ENCODE measurements at regions not wholly inside any gene's neighbourhood (a gene's known extent, or its start where the extent isn't known, plus 50 kb on each side); places are given as distances from the start of the nearest gene placed in this dataset.

DNA sequence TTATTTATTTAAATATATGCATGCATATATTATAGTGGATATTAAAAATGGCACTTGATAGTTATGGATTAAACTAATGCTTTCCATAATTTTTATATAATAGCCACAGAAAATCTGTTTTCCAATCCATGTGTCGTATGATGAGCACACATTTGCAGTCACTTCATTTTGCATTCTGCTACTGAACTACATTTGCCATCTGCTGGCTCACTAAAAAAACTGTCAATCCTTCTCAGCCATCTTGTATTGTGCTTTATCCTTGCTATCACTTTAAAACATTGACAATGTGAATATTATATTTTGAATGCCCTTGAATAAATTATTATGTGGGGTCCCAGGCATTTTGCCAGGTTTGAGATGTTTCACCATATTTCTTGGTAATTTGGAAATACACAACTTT is 586.6 kb downstream of the DNAH5 start:
- Histone ChIP-seq H3K23me2 (ENCODE audit: low read depth, low read length) (no peaks in the 10 kb centered on the region), H3K4me1 (replicated peaks in 1 of 4; ENCODE audit: control insufficient read depth in 3 of 4, insufficient read depth in 4 of 4, low read length in 3 of 4) (no peaks in the 10 kb centered on the region), H2BK15ac (ENCODE audit: low read length) (no peak overlapping the region), H3K27ac (ENCODE audit: low read depth, low read length) (no peak overlapping the region), H2BK20ac (ENCODE audit: low read length) (no peak overlapping the region), H3K18ac (ENCODE audit: extremely low read depth, low read length) (no peak overlapping the region), H3K23ac (ENCODE audit: insufficient read length) (no peak overlapping the region), H3K4me3 (ENCODE audit: extremely low read depth in 1 of 4, insufficient read depth in 2 of 4, low read depth in 3 of 4, low read length in 4 of 4) (no peak overlapping the region), H3K36me3 (ENCODE audit: control insufficient read depth in 2 of 4, insufficient read depth in 4 of 4, low read length in 3 of 4) (no peaks in the 10 kb centered on the region), H2BK120ac (replicated peaks; ENCODE audit: low read depth, low read length) (no peak overlapping the region), H3K56ac (replicated peaks; ENCODE audit: insufficient read length, low read depth, low read length) (no peak overlapping the region), H3K4me2 (ENCODE audit: insufficient read depth in 1 of 2, low read depth in 2 of 2, low read length in 2 of 2) (no peak overlapping the region), H3K79me1 (ENCODE audit: low read depth, low read length) (no peaks in the 10 kb centered on the region), H3K27me3 (replicated peaks in 1 of 4; ENCODE audit: control insufficient read depth in 3 of 4, extremely low read depth in 1 of 4, insufficient read depth in 3 of 4, low read length in 3 of 4) (no peaks in the 10 kb centered on the region), H2BK12ac (ENCODE audit: low read depth, low read length) (no peak overlapping the region), H3K79me2 (ENCODE audit: control insufficient read depth in 1 of 2, insufficient read depth in 2 of 2, low read length in 2 of 2) (no peaks in the 10 kb centered on the region), H2AK5ac (ENCODE audit: low read depth, low read length) (no peak overlapping the region), H2BK5ac (ENCODE audit: low read depth, low read length) (no peak overlapping the region), H3K9ac (replicated peaks in 1 of 4; ENCODE audit: extremely low read depth in 1 of 4, low read depth in 3 of 4, low read length in 3 of 4) (no peak overlapping the region), H4K8ac (ENCODE audit: extremely low read depth, insufficient read depth, low read length) (no peak overlapping the region), H3K14ac (ENCODE audit: insufficient read length) (no peak overlapping the region), H3K4ac (replicated peaks; ENCODE audit: insufficient read length, low read depth, low read length) (no peak overlapping the region), H3K9me3 (ENCODE audit: insufficient read depth in 2 of 2, low read depth in 1 of 2, low read length in 1 of 2) (no peaks in the 10 kb centered on the region), H4K91ac (replicated peaks; ENCODE audit: insufficient read length, low read length) (no peak overlapping the region), H4K5ac (ENCODE audit: insufficient read length, low read depth, low read length) (no peak overlapping the region), H2AFZ (ENCODE audit: low read length) (no peak overlapping the region), H4K20me1 (replicated peaks in 1 of 2; ENCODE audit: control insufficient read depth in 1 of 2, insufficient read depth in 2 of 2, low read length in 2 of 2) (no peaks in the 10 kb centered on the region)
- CTCF ChIA-PET (ENCODE audit: partially characterized antibody): interaction anchor here (0.9 kb wide), 1 partner anchor 10 kb away, joined by 5 read pairs; no protein-coding TSS in a partner anchor
- WGBS, 2 experiments (ENCODE audit: extremely low coverage in 1 of 2, insufficient coverage in 1 of 2, insufficient read length in 1 of 2, insufficient replicate concordance in 2 of 2, low coverage in 1 of 2, low lambda C conversion rate in 2 of 2, missing lambda C conversion rate in 1 of 2): 0% methylated on average over 1 of the region's 1 CpG; no CpG with 5 or more reads in 1 of the 2 experiments
- POLR2A ChIA-PET (ENCODE audit: partially characterized antibody): no interaction called here
- FAIRE-seq: no peak
- TF ChIP-seq CEBPB (IDR thresholded peaks at IDR 0.05; ENCODE audit: low read depth, low read length): no peak
- TF ChIP-seq BRCA1 (IDR thresholded peaks at IDR 0.05; ENCODE audit: low read depth, low read length): no peak
- TF ChIP-seq, protein P1, sequence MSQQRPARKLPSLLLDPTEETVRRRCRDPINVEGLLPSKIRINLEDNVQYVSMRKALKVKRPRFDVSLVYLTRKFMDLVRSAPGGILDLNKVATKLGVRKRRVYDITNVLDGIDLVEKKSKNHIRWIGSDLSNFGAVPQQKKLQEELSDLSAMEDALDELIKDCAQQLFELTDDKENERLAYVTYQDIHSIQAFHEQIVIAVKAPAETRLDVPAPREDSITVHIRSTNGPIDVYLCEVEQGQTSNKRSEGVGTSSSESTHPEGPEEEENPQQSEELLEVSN (IDR thresholded peaks at IDR 0.05): no peak
- TF ChIP-seq EZH2 (IDR thresholded peaks at IDR 0.05; ENCODE audit: low read depth, low read length, severe bottlenecking): no peak
- no peak for TF ChIP-seq ASH2L (IDR thresholded peaks at IDR 0.05; ENCODE audit: low read length)
- no peak for TF ChIP-seq CHD1 (IDR thresholded peaks at IDR 0.05; ENCODE audit: low read depth, low read length)
- TF ChIP-seq GABPA (IDR thresholded peaks at IDR 0.05; ENCODE audit: borderline replicate concordance, insufficient read depth, low read length): no peak
- no peak for TF ChIP-seq EGR1 (IDR thresholded peaks at IDR 0.05; ENCODE audit: borderline replicate concordance, low read depth, low read length)
- TF ChIP-seq, protein P2, sequence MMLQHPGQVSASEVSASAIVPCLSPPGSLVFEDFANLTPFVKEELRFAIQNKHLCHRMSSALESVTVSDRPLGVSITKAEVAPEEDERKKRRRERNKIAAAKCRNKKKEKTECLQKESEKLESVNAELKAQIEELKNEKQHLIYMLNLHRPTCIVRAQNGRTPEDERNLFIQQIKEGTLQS (IDR thresholded peaks at IDR 0.05; ENCODE audit: insufficient read depth, low read depth, low read length): no peak
- TF ChIP-seq, protein P3, sequence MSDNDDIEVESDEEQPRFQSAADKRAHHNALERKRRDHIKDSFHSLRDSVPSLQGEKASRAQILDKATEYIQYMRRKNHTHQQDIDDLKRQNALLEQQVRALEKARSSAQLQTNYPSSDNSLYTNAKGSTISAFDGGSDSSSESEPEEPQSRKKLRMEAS (IDR thresholded peaks at IDR 0.05): no peak
- TF ChIP-seq RFX5 (IDR thresholded peaks at IDR 0.05; ENCODE audit: borderline replicate concordance, low read depth, low read length): no peak
- no peak for TF ChIP-seq CBX8 (IDR thresholded peaks at IDR 0.05; ENCODE audit: borderline replicate concordance, low read depth, low read length)
- no peak for TF ChIP-seq JUN (IDR thresholded peaks at IDR 0.05; ENCODE audit: low read depth, low read length)
- DNase-seq (ENCODE audit: low read depth in 1 of 2, low spot score in 2 of 2): no peak

Data from H1 (cell line).